GM18868 (cell line): ENCODE measurements at regions not wholly inside any gene's neighbourhood (a gene's known extent, or its start where the extent isn't known, plus 50 kb on each side); places are given as distances from the start of the nearest gene placed in this dataset.
A peak's percentile ranks its signal among the peaks of the same experiment; 100 is the strongest.

Source experiments
- ATAC-seq: cut with Tn5 transposase; IDR thresholded peaks from one replicate; pipeline ENCODE4 v1.9.1; 2021; ENCODE audit warnings: mild to moderate bottlenecking, moderate library complexity; ENCODE audit not compliant: unreplicated experiment

DNA sequence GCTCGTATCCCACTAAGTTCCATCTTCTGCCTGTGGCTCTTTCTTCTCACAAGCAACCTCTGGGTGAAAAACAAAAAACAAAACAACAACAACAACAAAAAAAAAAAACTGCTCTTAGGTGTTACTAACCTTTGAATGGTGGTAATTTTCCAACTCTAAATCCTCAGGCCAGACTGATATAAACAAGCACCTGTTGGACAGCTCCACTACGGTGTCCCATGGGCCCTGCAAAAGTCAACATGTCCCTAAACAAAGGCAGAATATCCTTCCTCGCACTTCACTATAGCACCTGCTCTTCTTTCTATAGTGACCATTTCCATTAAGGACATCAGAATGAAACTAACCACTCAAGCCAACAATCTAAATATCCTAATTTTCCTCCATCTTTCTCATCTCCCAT is 54.6 kb upstream of the PARM1 start:
- no peak for ATAC-seq

DNA sequence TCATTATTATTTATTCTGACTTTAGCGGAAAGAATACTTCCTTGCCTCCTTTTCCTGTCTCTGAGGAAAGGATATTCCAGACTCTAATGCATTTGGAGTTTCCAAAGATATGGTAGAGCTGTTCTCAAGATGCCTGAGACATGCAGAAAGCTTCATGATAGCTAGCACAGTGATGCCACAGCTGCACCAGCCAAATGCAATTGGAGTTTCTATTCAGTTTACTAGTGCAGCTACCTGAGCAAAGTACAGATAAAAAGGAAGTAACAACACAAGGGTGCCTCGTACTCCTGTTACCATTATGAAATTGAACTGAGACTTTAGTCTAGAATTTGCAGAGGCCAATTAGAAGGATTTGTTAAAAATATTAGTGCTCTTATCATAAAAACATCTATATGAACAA is 57.5 kb upstream of the PARM1 start:
- no peak for ATAC-seq

GRCh38 chr4:74874753-74875367 is 58.1 kb upstream of the PARM1 start:
- ATAC-seq: peak; percentile 59

DNA sequence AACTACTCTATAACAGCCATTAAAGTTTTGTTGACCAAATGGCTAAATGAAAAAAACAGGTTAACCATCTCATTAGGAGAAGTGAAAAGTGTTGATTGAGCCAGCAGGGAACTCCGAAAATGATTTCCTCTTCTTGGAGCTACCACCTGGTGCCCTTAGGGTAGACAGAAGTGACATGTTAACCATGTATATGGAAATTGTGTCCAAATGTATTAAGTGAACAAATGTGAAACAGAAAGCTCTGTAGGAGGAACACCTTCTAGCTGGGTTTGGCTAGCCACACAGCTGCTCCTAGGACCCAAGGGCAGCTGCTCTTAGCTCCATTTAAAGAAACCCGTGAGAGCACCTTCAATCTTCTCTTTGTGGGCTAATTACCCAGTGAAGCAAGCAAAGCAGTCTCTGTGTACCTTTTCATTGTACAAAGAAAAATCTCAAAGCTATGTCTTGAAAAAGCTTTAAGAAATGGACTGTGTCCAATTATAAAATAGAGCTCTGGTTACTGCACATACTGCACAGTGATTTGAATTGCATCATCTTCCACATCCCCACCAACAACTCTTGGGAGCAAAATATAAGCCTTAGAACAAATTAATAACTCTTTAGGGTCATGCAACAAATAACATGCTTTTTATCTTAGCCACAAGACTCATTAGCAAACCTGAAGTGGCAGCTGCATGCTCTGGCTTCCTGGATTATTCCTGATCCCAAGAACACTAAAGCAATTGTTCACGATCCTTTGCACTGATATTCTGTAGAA is 59.2 kb upstream of the PARM1 start:
- ATAC-seq: peak; percentile 93

- no peak for ATAC-seq
These were observed 64.7 kb upstream of the BTC start for GRCh38 chr4:74858921-74859562.

GRCh38 chr4:74855879-74856278 is 61.6 kb upstream of the BTC start:
- no peak for ATAC-seq

DNA sequence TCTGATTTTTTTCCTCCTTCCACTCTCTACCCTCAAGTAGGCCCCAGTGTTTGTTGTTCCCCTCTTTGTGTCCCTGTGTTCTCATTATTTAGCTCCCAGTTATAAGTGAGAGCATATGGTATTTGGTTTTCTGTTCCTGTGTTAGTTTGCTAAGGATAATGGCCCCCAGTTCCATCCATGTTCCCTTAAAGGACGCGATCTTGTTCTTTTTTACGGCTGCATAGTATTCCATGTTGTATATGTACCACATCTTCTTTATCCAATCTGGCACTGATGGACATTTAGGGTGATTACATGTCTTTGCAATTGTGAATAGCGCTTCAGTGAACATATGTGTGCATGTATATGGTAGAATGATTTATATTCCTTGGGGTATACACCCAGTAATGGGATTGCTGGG is 54.5 kb upstream of the BTC start:
- no peak for ATAC-seq

GRCh38 chr4:74845834-74846233 is 51.5 kb upstream of the BTC start:
- no peak for ATAC-seq
